KMS-11 (cell line): ENCODE measurements at regions not wholly inside any gene's neighbourhood (a gene's known extent, or its start where the extent isn't known, plus 50 kb on each side); places are given as distances from the start of the nearest gene placed in this dataset.

ENCODE experiments used
- H2AFZ ChIP-seq: fragments of 200-600 bp; sonication (generic); 2 replicates; pipeline ENCODE4 v1.6.1; 2016; ENCODE audit warnings: antibody characterized with exemption, mixed run types, low read depth
- H3K27ac ChIP-seq: fragments of 200-600 bp; sonication (generic); 2 replicates; pipeline ENCODE4 v1.6.1; 2016; ENCODE audit warnings: mild to moderate bottlenecking, mixed run types
- H3K27me3 ChIP-seq: fragments of 200-600 bp; sonication (generic); 2 replicates; pipeline ENCODE4 v1.6.1; 2017; ENCODE audit warnings: mild to moderate bottlenecking, low read depth, mixed run types, moderate library complexity; ENCODE audit not compliant: insufficient read depth
- H3K36me3 ChIP-seq: fragments of 200-600 bp; sonication (generic); 2 replicates; pipeline ENCODE4 v1.6.1; 2017; ENCODE audit warnings: mild to moderate bottlenecking, mixed run types; ENCODE audit not compliant: insufficient read depth
- H3K4me1 ChIP-seq: fragments of 200-600 bp; sonication (generic); 2 replicates; pipeline ENCODE4 v1.6.1; 2016; ENCODE audit warnings: mild to moderate bottlenecking, low read depth, mixed run types; ENCODE audit not compliant: poor library complexity, severe bottlenecking
- H3K4me2 ChIP-seq: fragments of 200-600 bp; sonication (generic); 2 replicates; pipeline ENCODE4 v1.7.0; 2016; ENCODE audit warnings: mild to moderate bottlenecking, mixed run types
- H3K4me3 ChIP-seq: fragments of 200-600 bp; sonication (generic); IDR thresholded peaks from 2 replicates; pipeline ENCODE4 v1.6.1; 2017; ENCODE audit warnings: low read depth, low read length, mixed read lengths; ENCODE audit not compliant: insufficient read depth
- H3K79me2 ChIP-seq: fragments of 200-600 bp; sonication (generic); 2 replicates; pipeline ENCODE4 v1.6.1; 2016; ENCODE audit warnings: low read depth, mixed run types; ENCODE audit not compliant: insufficient read depth
- H3K9ac ChIP-seq: fragments of 200-600 bp; sonication (generic); 2 replicates; pipeline ENCODE4 v1.6.1; 2016; ENCODE audit warnings: mild to moderate bottlenecking, mixed run types
- H4K20me1 ChIP-seq: fragments of 200-600 bp; sonication (generic); 2 replicates; pipeline ENCODE4 v1.6.1; 2016; ENCODE audit warnings: mild to moderate bottlenecking, mixed run types; ENCODE audit not compliant: insufficient read depth
- TF ChIP-seq, protein P1 (sequence below): fragments of 200-600 bp; sonication (generic); conservative IDR thresholded peaks from 2 replicates; pipeline ENCODE4 v1.6.1; 2017; ENCODE audit warnings: low read depth, mild to moderate bottlenecking, antibody characterized with exemption, low read length, moderate library complexity, mixed read lengths

DNA sequence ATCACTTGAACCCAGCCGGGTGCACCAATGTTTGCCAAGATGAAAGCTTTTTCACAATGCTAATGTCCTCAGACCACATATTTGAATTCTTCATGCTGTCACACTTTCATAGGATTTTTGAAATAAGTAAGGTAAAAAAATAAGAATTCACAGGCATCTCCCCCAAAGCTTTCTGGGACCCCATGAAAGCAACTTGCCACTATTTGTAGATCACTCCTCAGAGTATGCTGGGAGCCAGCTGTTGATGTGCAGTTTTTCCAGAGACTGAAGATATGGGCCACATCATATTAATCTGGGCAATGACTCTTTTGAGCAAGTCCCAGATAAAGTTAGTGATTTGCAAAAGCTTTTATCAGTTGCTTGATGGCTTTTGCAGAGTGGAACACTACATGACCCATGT is 507.9 kb downstream of the RASEF start:
- Histone ChIP-seq H3K4me1 (no peaks in the 10 kb centered on the region), H3K36me3 (no peaks in the 10 kb centered on the region), H3K4me3 (no peak overlapping the region), H2AFZ (no peak overlapping the region), H4K20me1 (no peaks in the 10 kb centered on the region), H3K9ac (no peak overlapping the region), H3K27me3 (no peaks in the 10 kb centered on the region), H3K79me2 (no peaks in the 10 kb centered on the region), H3K4me2 (no peak overlapping the region), H3K27ac (no peak overlapping the region)
- TF ChIP-seq, protein P1, sequence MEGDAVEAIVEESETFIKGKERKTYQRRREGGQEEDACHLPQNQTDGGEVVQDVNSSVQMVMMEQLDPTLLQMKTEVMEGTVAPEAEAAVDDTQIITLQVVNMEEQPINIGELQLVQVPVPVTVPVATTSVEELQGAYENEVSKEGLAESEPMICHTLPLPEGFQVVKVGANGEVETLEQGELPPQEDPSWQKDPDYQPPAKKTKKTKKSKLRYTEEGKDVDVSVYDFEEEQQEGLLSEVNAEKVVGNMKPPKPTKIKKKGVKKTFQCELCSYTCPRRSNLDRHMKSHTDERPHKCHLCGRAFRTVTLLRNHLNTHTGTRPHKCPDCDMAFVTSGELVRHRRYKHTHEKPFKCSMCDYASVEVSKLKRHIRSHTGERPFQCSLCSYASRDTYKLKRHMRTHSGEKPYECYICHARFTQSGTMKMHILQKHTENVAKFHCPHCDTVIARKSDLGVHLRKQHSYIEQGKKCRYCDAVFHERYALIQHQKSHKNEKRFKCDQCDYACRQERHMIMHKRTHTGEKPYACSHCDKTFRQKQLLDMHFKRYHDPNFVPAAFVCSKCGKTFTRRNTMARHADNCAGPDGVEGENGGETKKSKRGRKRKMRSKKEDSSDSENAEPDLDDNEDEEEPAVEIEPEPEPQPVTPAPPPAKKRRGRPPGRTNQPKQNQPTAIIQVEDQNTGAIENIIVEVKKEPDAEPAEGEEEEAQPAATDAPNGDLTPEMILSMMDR = no peak

DNA sequence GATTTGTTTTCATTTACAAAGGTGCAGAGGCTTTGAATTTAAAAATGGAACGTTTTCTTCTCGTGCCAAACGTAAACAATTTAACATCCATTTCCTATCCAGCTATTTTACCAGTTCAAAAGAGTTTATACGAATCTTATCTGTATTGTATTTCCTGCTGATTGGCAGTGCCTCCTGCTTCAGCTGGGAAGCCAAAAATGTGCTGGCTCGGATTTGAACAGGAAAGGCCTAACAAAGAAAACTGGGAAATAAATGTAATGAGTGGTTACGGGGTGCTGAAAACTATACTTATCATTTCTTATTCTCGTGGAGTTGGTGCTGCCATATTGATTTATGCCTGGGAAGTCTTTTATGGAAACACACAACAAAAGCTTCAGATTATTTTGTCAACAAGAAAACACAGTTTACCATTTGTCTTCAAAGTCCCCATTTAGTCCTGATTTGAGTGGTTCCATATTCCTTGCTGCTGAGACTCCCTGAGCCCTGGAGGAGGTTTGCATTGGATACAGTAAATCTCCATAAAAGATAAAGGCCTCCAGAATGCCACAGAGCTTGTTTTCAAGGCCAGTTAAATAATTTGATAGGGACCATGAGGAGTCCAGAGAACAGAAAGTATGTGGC is 507.4 kb downstream of the RASEF start:
- H3K27ac ChIP-seq = no peak overlapping the region
- no peak overlapping the region for H3K4me3 ChIP-seq
- H3K9ac ChIP-seq = no peak overlapping the region
- no peaks in the 10 kb centered on the region for H3K79me2 ChIP-seq
- H3K27me3 ChIP-seq = no peaks in the 10 kb centered on the region
- no peaks in the 10 kb centered on the region for H3K4me1 ChIP-seq
- no peaks in the 10 kb centered on the region for H4K20me1 ChIP-seq
- TF ChIP-seq, protein P1 = no peak
- no peak overlapping the region for H2AFZ ChIP-seq
- H3K4me2 ChIP-seq = no peak overlapping the region
- no peaks in the 10 kb centered on the region for H3K36me3 ChIP-seq

DNA sequence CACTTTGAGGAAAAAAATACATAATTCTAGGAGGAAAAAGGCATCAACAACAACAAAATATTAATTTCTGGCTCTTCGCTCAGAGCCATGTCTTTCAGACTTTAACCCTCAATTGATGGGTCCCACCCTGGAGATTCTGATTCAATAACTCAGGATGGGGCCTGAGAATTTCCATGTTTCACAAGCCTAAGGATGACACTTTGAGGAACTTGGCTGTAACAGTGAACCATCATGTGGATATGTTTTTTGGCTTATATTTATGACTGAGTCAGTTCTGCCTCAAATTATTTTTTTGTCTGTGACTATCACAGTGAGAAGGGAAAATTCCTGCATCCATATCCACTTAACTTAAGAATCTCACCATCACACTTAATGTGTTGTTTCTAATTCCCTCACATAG is 504.6 kb downstream of the RASEF start:
- TF ChIP-seq, protein P1 = no peak
- Histone ChIP-seq H3K4me2 (no peak overlapping the region), H4K20me1 (no peaks in the 10 kb centered on the region), H3K27ac (no peak overlapping the region), H3K36me3 (no peaks in the 10 kb centered on the region), H3K9ac (no peak overlapping the region), H3K79me2 (no peaks in the 10 kb centered on the region), H3K4me1 (no peaks in the 10 kb centered on the region), H3K4me3 (no peak overlapping the region), H2AFZ (no peak overlapping the region), H3K27me3 (no peaks in the 10 kb centered on the region)

DNA sequence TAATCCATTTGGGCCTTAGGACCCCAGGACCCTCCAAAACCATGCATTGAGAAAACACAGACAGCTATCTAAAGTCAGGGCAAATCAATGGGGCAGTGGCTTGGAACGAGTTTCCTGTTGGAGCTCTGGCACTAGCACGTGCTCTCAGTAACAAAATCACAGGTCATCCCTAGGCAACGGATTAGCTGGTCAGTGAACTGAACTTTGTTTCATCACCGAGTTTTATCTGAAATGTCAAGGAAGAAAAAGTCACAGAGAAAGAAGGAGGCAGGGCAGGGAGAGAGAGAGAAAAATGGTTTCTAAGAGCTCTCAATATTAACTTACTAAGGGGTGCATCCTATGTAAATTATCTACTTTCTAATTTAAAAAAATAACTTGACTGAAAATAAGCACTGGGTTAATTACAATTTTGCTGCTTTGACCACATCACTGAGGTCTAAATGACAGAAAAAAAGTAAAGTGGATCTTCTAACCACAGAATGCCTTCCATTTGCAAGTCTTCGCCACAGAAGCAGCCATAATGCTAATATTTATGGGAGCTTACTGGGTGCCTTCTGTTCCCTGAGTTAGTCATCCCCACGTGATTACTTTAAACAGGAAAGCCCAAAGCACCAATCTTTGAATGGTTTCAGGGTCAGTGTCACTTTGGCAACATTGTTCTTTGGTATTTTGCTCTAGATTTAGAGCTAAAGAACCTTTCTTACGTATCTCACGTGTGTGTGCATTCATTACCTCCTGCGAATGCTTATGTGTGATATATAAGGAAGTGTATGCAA is 503.9 kb downstream of the RASEF start:
- no peak overlapping the region for H3K27ac ChIP-seq
- no peak overlapping the region for H3K9ac ChIP-seq
- H3K79me2 ChIP-seq = no peaks in the 10 kb centered on the region
- H3K4me1 ChIP-seq = no peaks in the 10 kb centered on the region
- no peak overlapping the region for H3K4me2 ChIP-seq
- no peaks in the 10 kb centered on the region for H4K20me1 ChIP-seq
- H2AFZ ChIP-seq = no peak overlapping the region
- no peak overlapping the region for H3K4me3 ChIP-seq
- H3K36me3 ChIP-seq = no peaks in the 10 kb centered on the region
- TF ChIP-seq, protein P1 = no peak
- H3K27me3 ChIP-seq = no peaks in the 10 kb centered on the region
